ENCODE measurements at regions not wholly inside any gene's neighbourhood (a gene's known extent, or its start where the extent isn't known, plus 50 kb on each side); places are given as distances from the start of the nearest gene placed in this dataset.
A peak's percentile ranks its signal among the peaks of the same experiment; 100 is the strongest.

- DNase-seq = no peak
Measured at GRCh38 chr6:148055419-148055818, 287.2 kb upstream of the SASH1 start.

GRCh38 chr6:148059869-148060268 is 282.8 kb upstream of the SASH1 start:
- no peak for DNase-seq

GRCh38 chr6:148064406-148065134 is 278.1 kb upstream of the SASH1 start:
- peak; percentile 9 for DNase-seq

GRCh38 chr6:148068437-148069061 is 274.1 kb upstream of the SASH1 start:
- DNase-seq = no peak

- no peak for DNase-seq
Measured at GRCh38 chr6:148069256-148069655, 273.4 kb upstream of the SASH1 start.

GRCh38 chr6:148074291-148074690 is 268.3 kb upstream of the SASH1 start:
- DNase-seq = no peak

- no peak for DNase-seq
Measured at GRCh38 chr6:148074738-148075137, 267.9 kb upstream of the SASH1 start.

- no peak for DNase-seq
Measured at GRCh38 chr6:148075352-148075751, 267.3 kb upstream of the SASH1 start.

- no peak for DNase-seq
Measured at GRCh38 chr6:148076051-148076450, 266.6 kb upstream of the SASH1 start.

GRCh38 chr6:148080315-148080714 is 262.3 kb upstream of the SASH1 start:
- no peak for DNase-seq

- no peak for DNase-seq
Measured at GRCh38 chr6:148081076-148081475, 261.6 kb upstream of the SASH1 start.

GRCh38 chr6:148082044-148082443 is 260.6 kb upstream of the SASH1 start:
- no peak for DNase-seq

GRCh38 chr6:148082696-148083095 is 259.9 kb upstream of the SASH1 start:
- no peak for DNase-seq

GRCh38 chr6:148085631-148086331 is 256.9 kb upstream of the SASH1 start:
- DNase-seq = peak; percentile 51

- peak; percentile 5 for DNase-seq
Measured at GRCh38 chr6:148086386-148086785, 256.3 kb upstream of the SASH1 start.

- DNase-seq = no peak
Measured at GRCh38 chr6:148086843-148087242, 255.8 kb upstream of the SASH1 start.

- no peak for DNase-seq
Measured at GRCh38 chr6:148087659-148088058, 255.0 kb upstream of the SASH1 start.

- no peak for DNase-seq
Measured at GRCh38 chr6:148090326-148090725, 252.3 kb upstream of the SASH1 start.

- no peak for DNase-seq
Measured at GRCh38 chr6:148091394-148091793, 251.2 kb upstream of the SASH1 start.

GRCh38 chr6:148103436-148103835 is 239.2 kb upstream of the SASH1 start:
- no peak for DNase-seq

- no peak for DNase-seq
Measured at GRCh38 chr6:148104131-148104530, 238.5 kb upstream of the SASH1 start.

GRCh38 chr6:148105695-148106094 is 236.9 kb upstream of the SASH1 start:
- no peak for DNase-seq

GRCh38 chr6:148107911-148108310 is 234.7 kb upstream of the SASH1 start:
- no peak for DNase-seq

GRCh38 chr6:148109732-148110131 is 232.9 kb upstream of the SASH1 start:
- DNase-seq = no peak

All from fibroblast of skin of back (primary cell).